HepG2 (cell line): ENCODE measurements at regions not wholly inside any gene's neighbourhood (a gene's known extent, or its start where the extent isn't known, plus 50 kb on each side); places are given as distances from the start of the nearest gene placed in this dataset.

Experiments used
- ATAC-seq: fragments of 200-7000 bp; cut with Tn5 transposase; 3 replicates; pipeline ENCODE4 v1.9.1; 2020; ENCODE audit warnings: mild to moderate bottlenecking, moderate library complexity
- BruUV-seq: library from RNA; stranded (reverse); fragments of 400-500 nt; replicated peaks from 2 replicates; lab custom pipeline; 2021; lab: Mats Ljungman, UMichigan
- CTCF ChIA-PET: fragments of 300-600 bp; formaldehyde crosslinking; extraction: SDS; loops from one replicate; lab custom pipeline; 2021; ENCODE audit warnings: low total read pairs, inconsistent platforms, low intra/inter-chr PET ratio; lab: Yijun Ruan, JAX
- POLR2A ChIA-PET: fragments of 350-600 bp; sonication (Branson Sonifier 250); formaldehyde crosslinking; loops from one replicate; lab custom pipeline; 2020; ENCODE audit warnings: antibody characterized with exemption, inconsistent platforms; lab: Yijun Ruan, JAX
- DNase-seq: peaks from one replicate; pipeline ENCODE4 v3.0.0-alpha.2; 2015; ENCODE audit warnings: low spot score
- FAIRE-seq: peaks from 3 replicates; lab custom pipeline; 2011; peaks lifted over from hg19 to GRCh38; lab: Jason Lieb, UNC
- H2AFZ ChIP-seq: one replicate; pipeline ENCODE4 v1.6.1; 2011; ENCODE audit warnings: low read length, inconsistent platforms
- H3K27ac ChIP-seq: fragments of 300-600 bp; 3 replicates; pipeline ENCODE4 v1.8.0; 2011; ENCODE audit warnings: mixed run types, mild to moderate bottlenecking, mixed read lengths, low read length, inconsistent platforms; ENCODE audit not compliant: insufficient read depth; ENCODE audit errors: extremely low read length
- H3K27me3 ChIP-seq, 2 experiments: fragments of 200-600 bp in 1 of 2; 2 replicates in 1 of 2; 3 replicates in 1 of 2; pipeline versions ENCODE4 v1.6.0 to v1.8.0; 2011; ENCODE audit warnings: low read length in 2 of 2, mild to moderate bottlenecking in 2 of 2, moderate library complexity in 2 of 2, inconsistent platforms in 1 of 2; ENCODE audit not compliant: insufficient read depth in 2 of 2, control insufficient read depth in 1 of 2
- H3K36me3 ChIP-seq, 2 experiments: fragments of 200-600 bp in 1 of 2; replicated peaks in 1 of 2; 2 replicates in 1 of 2; 3 replicates in 1 of 2; pipeline versions ENCODE4 v1.5.1 to v1.8.0; 2011; ENCODE audit warnings: low read length in 2 of 2, inconsistent platforms in 1 of 2; ENCODE audit not compliant: insufficient read depth in 2 of 2, control insufficient read depth in 1 of 2
- H3K4me1 ChIP-seq: 2 replicates; pipeline ENCODE4 v1.5.1; 2012; ENCODE audit warnings: low read length, inconsistent platforms; ENCODE audit not compliant: insufficient read depth
- H3K4me2 ChIP-seq: 2 replicates; pipeline ENCODE4 v1.6.0; 2011; ENCODE audit warnings: low read depth, low read length, inconsistent platforms
- H3K4me3 ChIP-seq, 3 experiments: fragments of 200-600 bp in 1 of 3; sonication (generic), shearing (Covaris generic) in 1 of 3; replicated peaks in 1 of 3; 2 replicates each; pipeline ENCODE4 v1.5.1; 2011 to 2016; ENCODE audit warnings: low read length in 3 of 3, inconsistent platforms in 2 of 3, low read depth in 2 of 3, mild to moderate bottlenecking in 2 of 3, control low read depth in 1 of 3, mixed read lengths in 1 of 3; ENCODE audit not compliant: insufficient read depth in 1 of 3
- H3K79me2 ChIP-seq: one replicate; pipeline ENCODE4 v1.6.1; 2011; ENCODE audit warnings: low read length, inconsistent platforms; ENCODE audit not compliant: insufficient read depth
- H3K9ac ChIP-seq: 2 replicates; pipeline ENCODE4 v1.6.0; 2011; ENCODE audit warnings: mild to moderate bottlenecking, low read depth, low read length, inconsistent platforms; ENCODE audit not compliant: insufficient read depth
- H3K9me3 ChIP-seq: 2 replicates; pipeline ENCODE4 v1.5.1; 2012; ENCODE audit warnings: mild to moderate bottlenecking, low read length
- H4K20me1 ChIP-seq: 2 replicates; pipeline ENCODE4 v1.6.0; 2011; ENCODE audit warnings: inconsistent platforms, mild to moderate bottlenecking, low read length, moderate library complexity; ENCODE audit not compliant: insufficient read depth
- ATF7 ChIP-seq, 2 experiments: fragments of 450-650 bp in 1 of 2; sonication (generic) in 1 of 2; formaldehyde crosslinking in 1 of 2; IDR thresholded peaks; 2 replicates each; pipeline versions ENCODE4 v1.4.0 to v1.6.1; 2016 to 2020; ENCODE audit warnings: antibody characterized with exemption in 1 of 2, mild to moderate bottlenecking in 1 of 2, missing genetic modification reagents in 1 of 2
- CEBPB ChIP-seq: IDR thresholded peaks from 2 replicates; pipeline ENCODE4 v1.6.1; 2011; ENCODE audit warnings: low read depth, low read length, improper control_type of control experiment, borderline replicate concordance
- CREB1 ChIP-seq, 2 experiments: fragments of 450-650 bp in 1 of 2; IDR thresholded peaks; 2 replicates each; pipeline ENCODE4 v1.6.1; 2016 to 2017; ENCODE audit warnings: control low read depth in 1 of 2, mild to moderate bottlenecking in 1 of 2, missing compliant biosample characterization in 1 of 2, missing genetic modification characterization in 1 of 2
- HES4 ChIP-seq: sonication (generic); formaldehyde crosslinking; IDR thresholded peaks from 2 replicates; pipeline ENCODE4 v1.9.0; 2021; ENCODE audit warnings: mild to moderate bottlenecking, missing genetic modification reagents, borderline replicate concordance
- PAX8 ChIP-seq: sonication (generic); formaldehyde crosslinking; IDR thresholded peaks from 2 replicates; pipeline ENCODE4 v1.8.0; 2022; ENCODE audit warnings: mild to moderate bottlenecking, missing genetic modification reagents, borderline replicate concordance
- TFDP2 ChIP-seq: sonication (generic); formaldehyde crosslinking; IDR thresholded peaks from 2 replicates; pipeline ENCODE4 v1.4.0; 2020; ENCODE audit warnings: missing genetic modification reagents
- ZNF253 ChIP-seq: sonication (generic); formaldehyde crosslinking; IDR thresholded peaks from 2 replicates; pipeline ENCODE4 v1.8.0; 2022; ENCODE audit warnings: mild to moderate bottlenecking, missing genetic modification reagents, borderline replicate concordance
- ZNF775 ChIP-seq: sonication (generic); formaldehyde crosslinking; IDR thresholded peaks from 2 replicates; pipeline ENCODE4 v1.4.0; 2020; ENCODE audit warnings: missing genetic modification reagents, mild to moderate bottlenecking, moderate library complexity, borderline replicate concordance
- WGBS: methylation state at CpG from one replicate; pipeline ENCODE4 v1.1.6; 2017; ENCODE audit warnings: low lambda C conversion rate; 5-methylcytosine and 5-hydroxymethylcytosine counted together
- in situ Hi-C: cut with HindIII; loops from 2 replicates; pipeline ENCODE4 v1.10.0; 2017; ENCODE audit warnings: low pct_unique_long_range_greater_than_20kb; ENCODE audit not compliant: extremely low pct_ligation_motif_present
- intact Hi-C: fragments of 100-400 bp; cut with micrococcal nuclease; formaldehyde crosslinking; loops from one replicate; pipeline ENCODE4 v1.10.0; 2022; ENCODE audit not compliant: unreplicated experiment

- DNase-seq (no peak), FAIRE-seq (no peak)
- Histone ChIP-seq H3K36me3 (no peaks in the 10 kb centered on the region), H4K20me1 (no peaks in the 10 kb centered on the region), H3K79me2 (no peaks in the 10 kb centered on the region), H3K27ac (no peak overlapping the region), H3K4me1 (no peaks in the 10 kb centered on the region)
- CTCF ChIA-PET: no interaction called here
- POLR2A ChIA-PET: no interaction called here
- WGBS: 7% methylated on average over 4 of the region's 4 CpGs
- intact Hi-C loops: no loop called here
- no peak for TF ChIP-seq PAX8
- peak; percentile 49 for TF ChIP-seq CEBPB
- TF ChIP-seq, all 625 proteins: peak for 1
- Histone ChIP-seq H3K9me3 (no peaks in the 10 kb centered on the region; the same call in 1 of the 2 replicates), H3K4me2 (no peak overlapping the region), H3K9ac (no peak overlapping the region), H2AFZ (no peak overlapping the region), H3K4me3 (no peak overlapping the region), H3K27me3 (no peaks in the 10 kb centered on the region)
- in situ Hi-C loops: no loop called here
- no TSS peak for BruUV-seq
- no peak for ATAC-seq
Observed at GRCh38 chr2:150567771-150568301, 80.4 kb upstream of the RND3 start.

GRCh38 chr2:150566289-150566688 is 78.8 kb upstream of the RND3 start:
- FAIRE-seq (no peak), DNase-seq (no peak), ATAC-seq (no peak)
- BruUV-seq: no TSS peak
- Histone ChIP-seq H3K4me3 (no peak overlapping the region), H3K36me3 (no peaks in the 10 kb centered on the region), H2AFZ (no peak overlapping the region), H3K4me1 (no peaks in the 10 kb centered on the region), H3K4me2 (no peak overlapping the region), H4K20me1 (no peaks in the 10 kb centered on the region), H3K9ac (no peak overlapping the region), H3K79me2 (no peaks in the 10 kb centered on the region), H3K9me3 (no peaks in the 10 kb centered on the region; the same call in 1 of the 2 replicates), H3K27ac (no peak overlapping the region), H3K27me3 (no peaks in the 10 kb centered on the region)
- CTCF ChIA-PET: no interaction called here
- POLR2A ChIA-PET: no interaction called here
- in situ Hi-C loops (no loop called here), intact Hi-C loops (no loop called here)
- 25% methylated on average over 3 of the region's 3 CpGs for WGBS
- TF ChIP-seq HES4 (CRISPR knock-in tag): no peak
- no peak for TF ChIP-seq TFDP2 (CRISPR knock-in tag)
- no peak for TF ChIP-seq ZNF775 (CRISPR knock-in tag)
- peak; percentile 97 for TF ChIP-seq CREB1 (IDR thresholded peaks at IDR 0.05)
- TF ChIP-seq CREB1 (CRISPR knock-in tag; IDR thresholded peaks at IDR 0.05): no peak
- no peak for TF ChIP-seq ZNF253 (CRISPR knock-in tag)
- TF ChIP-seq ATF7 (IDR thresholded peaks at IDR 0.05): peak; percentile 99
- no peak for TF ChIP-seq ATF7 (CRISPR knock-in tag; IDR thresholded peaks at IDR 0.05)
